Fibroblast of peridontal ligament (primary cell): ENCODE measurements at regions not wholly inside any gene's neighbourhood (a gene's known extent, or its start where the extent isn't known, plus 50 kb on each side); places are given as distances from the start of the nearest gene placed in this dataset.
"Not testable (repeated sequence)": the region's sequence is repeated elsewhere in the genome, so short reads cannot be mapped to it uniquely, and the experiment has no call there.

Source experiments
- DNase-seq: peaks from one replicate; pipeline ENCODE4 v3.0.0-alpha.2; 2010; ENCODE audit errors: extremely low read depth

DNA sequence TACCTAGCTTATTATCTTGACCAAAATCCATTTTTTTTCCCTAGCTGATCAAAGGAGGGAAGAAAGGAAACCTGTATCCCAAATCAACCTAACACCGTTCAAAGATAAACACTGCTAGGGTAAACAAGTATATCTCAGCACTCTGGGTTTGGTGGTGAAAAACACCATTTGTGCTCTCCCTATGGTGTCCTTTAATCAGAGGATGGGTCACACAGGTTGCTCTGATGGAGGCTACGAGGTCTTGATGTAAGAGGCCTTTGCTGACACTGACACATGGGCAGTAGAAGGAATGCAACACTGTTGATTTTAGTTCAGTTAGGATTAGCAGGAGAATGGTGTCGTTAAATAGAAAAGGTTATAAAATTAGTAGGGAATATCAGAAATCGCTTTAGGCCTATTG is 179.3 kb downstream of the HDGFL1 start:
- DNase-seq: no peak

GRCh38 chr6:22749696-22750095 is 180.3 kb downstream of the HDGFL1 start:
- no peak for DNase-seq

- no peak for DNase-seq
Observed at GRCh38 chr6:22751223-22751622, 181.9 kb downstream of the HDGFL1 start.

GRCh38 chr6:22752522-22752921 is 183.2 kb downstream of the HDGFL1 start:
- no peak for DNase-seq

- DNase-seq: peak; percentile 79
Observed at GRCh38 chr6:22754061-22754460, 184.7 kb downstream of the HDGFL1 start.

DNA sequence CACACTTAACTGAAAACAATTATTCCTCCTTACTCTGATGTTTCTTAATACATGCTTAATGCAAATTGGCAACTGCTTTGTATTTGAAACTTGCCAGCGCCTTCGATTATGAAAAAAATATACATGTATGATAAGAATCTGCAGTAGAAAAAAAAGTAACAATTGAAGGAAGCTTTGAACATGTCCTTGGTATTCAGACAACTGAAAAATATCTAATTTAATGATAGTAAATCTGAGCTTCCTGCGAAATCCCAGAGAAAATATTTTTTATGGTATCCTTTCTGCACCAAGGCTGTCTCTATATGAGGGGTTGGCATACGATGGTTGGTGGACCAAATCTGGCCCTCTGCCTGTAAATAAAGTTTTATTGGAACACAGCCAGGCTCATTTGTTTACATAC is 186.2 kb downstream of the HDGFL1 start:
- DNase-seq: no peak

- DNase-seq: peak; percentile 53
Observed at GRCh38 chr6:22756365-22756764, 187.0 kb downstream of the HDGFL1 start.

DNA sequence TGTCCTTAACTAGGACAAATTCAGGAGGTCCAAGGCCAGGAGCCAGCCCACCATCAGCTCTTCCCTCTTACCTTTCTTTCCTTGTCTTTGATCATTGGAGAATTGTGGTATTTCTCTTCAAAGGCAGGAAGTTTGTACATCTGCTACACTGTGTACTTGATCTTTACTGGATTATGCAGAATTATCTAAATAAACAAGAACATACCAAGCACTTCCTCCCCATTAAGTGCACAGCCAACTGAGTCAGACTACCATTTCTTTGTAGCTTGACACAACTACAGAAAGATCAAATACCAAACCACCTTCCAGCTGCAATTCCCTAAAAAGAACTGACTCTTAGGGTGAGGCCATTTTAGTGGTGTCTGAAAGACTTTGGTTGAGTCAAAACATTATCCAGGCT is 195.1 kb downstream of the HDGFL1 start:
- DNase-seq: peak; percentile 29

DNA sequence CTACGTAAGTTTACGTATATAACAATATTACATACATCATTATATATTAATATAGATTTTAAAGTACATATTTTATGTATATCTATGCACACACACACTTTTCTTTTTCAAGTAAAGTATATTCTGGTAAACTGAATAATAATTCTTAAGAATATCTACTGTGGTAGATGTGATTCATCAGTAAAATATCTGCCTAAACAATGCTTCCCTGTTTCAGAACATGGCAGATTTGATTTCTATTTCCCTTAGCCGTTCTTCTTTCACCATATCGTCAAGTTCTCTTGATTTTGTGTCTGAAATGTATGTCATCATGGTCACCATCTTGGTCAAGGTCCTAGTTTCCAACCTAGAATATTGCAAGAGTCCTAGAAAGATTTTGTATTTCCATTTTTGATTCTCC is 195.6 kb downstream of the HDGFL1 start:
- DNase-seq: peak; percentile 45

- peak; percentile 8 for DNase-seq
Observed at GRCh38 chr6:22766979-22767378, 197.6 kb downstream of the HDGFL1 start.

DNA sequence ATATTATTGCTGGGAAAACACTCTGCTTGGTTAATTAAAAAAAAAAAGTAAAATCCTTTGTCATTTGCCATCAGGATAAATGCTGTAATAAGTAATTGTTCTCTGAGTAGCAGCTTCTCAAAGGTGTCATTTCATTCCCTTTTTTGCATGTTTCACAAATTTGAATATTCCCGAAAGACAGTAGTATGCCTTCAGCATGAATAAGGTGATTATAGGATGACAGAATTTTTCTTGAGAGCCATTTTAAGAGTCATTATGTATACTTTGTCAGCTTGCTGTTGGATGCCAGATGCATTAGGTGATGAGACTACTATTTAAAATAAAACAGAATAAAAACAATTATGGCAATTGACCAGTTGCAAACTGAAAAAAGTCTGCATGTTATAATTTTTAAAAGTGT is 200.7 kb downstream of the HDGFL1 start:
- DNase-seq: no peak

DNA sequence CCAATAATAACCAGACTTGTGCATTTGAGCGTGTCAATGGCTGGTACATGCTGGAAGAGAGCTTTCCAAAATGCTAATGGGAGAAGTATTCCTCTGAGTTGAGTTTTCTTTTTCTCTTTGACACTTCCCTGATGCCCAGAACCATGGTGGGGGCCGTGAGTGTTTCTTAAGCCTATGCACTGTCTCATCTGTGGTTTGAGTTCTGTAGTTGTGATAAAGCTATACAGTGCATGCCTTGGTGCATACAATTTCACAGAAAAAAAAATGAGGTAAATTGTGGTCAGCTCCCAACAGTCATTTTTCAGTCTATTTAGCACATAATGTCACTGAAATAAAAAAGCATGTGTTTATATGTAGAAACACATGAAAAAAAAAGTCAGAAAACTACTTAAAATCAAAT is 204.8 kb downstream of the HDGFL1 start:
- DNase-seq: no peak

DNA sequence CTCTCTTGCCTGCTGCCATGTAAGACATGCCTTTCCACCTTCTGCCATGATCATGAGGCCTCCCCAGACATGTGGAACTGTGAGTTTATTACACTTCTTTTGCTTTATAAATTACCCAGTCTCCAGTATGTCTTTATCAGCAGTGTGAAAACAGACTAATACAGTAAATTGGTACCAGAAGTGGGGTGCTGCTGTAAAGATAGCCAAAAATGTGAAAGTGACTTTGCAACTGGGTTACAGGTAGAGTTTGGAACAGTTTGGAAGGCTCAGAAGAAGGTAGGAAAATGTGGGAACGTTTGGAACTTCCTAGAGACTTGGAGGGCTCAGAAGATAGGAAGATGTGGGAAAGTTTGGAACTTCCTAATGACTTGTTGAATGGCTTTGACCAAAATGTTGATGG is 209.1 kb downstream of the HDGFL1 start:
- DNase-seq: not testable (repeated sequence)

- no peak for DNase-seq
Observed at GRCh38 chr6:22779062-22779461, 209.7 kb downstream of the HDGFL1 start.

GRCh38 chr6:22783931-22784330 is 214.6 kb downstream of the HDGFL1 start:
- DNase-seq: no peak

DNA sequence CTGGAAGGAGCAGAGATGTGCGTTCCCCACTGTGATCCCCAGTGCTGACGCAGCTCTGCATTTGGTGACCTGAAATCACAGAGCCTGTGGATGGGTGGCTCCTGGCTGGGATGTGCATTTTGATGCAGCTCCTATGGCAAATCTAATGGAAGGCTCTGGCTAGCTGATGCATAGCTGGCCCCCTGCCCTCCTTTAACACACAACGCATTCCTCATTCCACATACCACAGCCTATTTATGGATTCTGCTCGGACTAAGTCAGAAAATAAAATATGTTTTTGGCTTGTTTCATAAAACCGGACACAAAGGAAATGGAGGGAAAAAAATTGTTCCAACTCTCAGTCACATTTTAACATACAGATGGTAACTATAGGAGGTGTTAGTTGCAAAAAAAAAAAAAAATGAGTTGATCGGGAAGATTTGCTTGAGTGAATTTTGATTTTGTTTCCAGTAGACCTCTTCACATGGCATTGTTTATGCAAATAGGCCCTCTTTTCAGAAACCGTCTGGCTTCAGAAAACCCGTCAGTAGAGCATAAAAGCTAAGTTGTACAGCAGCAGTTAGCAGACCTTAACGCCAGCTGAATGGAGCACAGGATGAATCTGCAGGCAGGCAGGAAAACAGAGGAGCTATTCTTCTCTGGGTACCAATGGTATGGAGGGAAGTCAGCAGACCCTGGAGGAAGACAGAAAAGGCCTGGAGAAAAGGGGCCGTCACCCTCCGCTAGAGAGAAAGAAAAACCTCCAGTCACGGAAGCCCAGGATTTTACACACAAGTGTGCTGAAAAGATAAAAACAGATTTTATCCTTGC is 215.4 kb downstream of the HDGFL1 start:
- DNase-seq: peak; percentile 13

DNA sequence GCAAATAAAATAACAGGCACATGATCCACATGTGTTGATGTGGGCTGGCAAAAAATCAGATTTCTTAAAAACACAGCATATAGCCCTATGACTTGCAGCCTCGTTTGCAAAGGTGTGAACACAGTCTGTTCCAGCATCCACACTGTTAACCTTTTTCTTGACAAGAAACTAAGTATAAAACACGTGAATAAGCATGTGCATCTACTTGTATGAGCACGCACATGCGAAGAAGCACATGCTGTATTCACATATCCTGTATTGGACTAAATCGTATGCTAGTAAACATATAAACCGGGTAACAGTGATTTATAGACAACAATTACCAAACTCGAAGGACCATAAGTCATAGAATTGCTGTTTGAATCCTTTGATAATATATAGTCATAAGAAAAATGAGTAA is 218.7 kb downstream of the HDGFL1 start:
- DNase-seq: no peak

GRCh38 chr6:22789315-22789714 is 219.9 kb downstream of the HDGFL1 start:
- DNase-seq: no peak

- DNase-seq: no peak
Observed at GRCh38 chr6:22794844-22795243, 225.5 kb downstream of the HDGFL1 start.

DNA sequence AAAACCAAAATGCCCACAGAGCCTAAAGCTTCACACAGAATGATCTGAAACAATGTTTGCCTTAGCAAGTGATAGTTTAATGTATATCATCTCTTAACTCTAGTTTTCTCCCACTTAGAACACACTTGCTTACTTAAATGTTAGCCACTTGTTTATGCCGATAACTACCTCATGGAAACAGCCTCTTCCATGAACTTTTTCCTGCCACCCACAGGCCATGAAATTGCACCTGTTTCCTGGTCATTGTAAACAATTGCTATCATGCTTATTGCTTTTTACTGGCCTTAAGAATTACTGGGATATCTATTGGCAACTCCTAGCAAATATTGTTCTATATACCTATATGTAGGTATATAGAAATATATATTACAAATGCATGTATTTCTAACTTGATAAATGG is 231.1 kb downstream of the HDGFL1 start:
- DNase-seq: no peak

DNA sequence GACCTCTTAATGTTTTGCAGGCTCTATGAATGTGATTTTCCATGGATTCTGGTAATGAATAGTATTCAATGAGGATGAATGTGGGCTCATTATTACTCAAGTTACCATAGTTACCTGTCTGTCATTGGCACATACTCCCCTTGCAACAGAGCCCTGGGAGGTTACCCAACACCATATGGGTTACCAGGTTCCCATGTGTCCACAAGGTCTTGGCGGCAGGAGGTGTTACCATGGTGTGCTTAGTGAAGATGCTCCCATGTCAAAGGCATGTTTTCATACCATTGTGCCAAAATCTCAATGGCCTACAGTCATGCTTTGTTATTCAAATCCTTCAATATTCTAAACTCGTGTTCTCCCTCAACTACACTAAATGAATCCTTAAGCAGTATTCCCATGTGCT is 232.5 kb downstream of the HDGFL1 start:
- DNase-seq: no peak

DNA sequence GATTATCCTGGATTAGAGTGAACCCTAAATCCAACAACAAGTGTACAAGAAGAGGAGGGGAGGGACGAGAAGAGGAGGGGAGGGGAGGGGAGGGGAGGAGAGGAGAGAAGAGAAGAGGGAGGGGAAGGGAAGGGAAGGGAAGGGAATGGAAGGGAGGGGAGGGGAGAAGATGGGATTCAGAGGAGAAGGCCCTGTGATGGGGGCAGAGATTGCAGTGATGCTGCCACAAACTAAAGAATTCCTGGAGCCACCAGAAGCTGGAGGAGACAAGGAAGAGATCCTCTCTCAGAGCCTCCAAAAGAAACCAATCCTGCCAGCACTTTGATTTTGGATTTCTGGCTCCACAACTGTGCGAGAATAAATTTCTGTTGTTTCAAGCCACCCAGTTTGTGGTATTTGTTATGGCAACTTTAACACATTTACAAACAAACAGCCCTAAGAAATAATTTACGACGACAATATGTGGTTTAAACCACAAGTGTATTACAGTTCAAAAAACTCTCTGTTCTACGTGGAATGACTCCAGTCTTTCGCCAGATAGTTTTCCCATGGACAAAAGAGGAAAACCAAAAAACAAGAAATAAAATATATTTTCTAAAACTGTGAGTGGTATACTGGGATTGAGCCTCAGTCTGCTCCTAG is 235.4 kb downstream of the HDGFL1 start:
- peak; percentile 20 for DNase-seq

DNA sequence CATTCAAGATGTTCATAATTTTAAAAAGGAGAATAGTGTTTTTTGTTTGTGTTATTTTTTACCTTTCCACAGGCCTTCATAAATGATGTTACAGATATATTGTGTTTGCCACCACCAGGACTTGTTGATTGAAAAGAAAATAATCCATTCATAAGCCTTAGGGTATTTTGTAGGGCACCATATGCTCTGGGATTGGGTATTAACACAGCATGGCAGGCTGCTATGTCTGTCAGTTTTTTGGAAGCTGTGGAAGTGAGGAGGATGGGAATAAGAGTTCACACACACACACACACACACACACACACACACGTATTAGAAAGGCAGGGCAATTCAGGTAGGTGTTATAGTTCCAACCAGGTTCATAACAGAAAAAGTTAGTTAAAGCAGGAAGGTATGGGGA is 237.9 kb downstream of the HDGFL1 start:
- DNase-seq: no peak

GRCh38 chr6:22807818-22808217 is 238.5 kb downstream of the HDGFL1 start:
- no peak for DNase-seq
